ENCODE measurements at regions not wholly inside any gene's neighbourhood (a gene's known extent, or its start where the extent isn't known, plus 50 kb on each side); places are given as distances from the start of the nearest gene placed in this dataset.

DNA sequence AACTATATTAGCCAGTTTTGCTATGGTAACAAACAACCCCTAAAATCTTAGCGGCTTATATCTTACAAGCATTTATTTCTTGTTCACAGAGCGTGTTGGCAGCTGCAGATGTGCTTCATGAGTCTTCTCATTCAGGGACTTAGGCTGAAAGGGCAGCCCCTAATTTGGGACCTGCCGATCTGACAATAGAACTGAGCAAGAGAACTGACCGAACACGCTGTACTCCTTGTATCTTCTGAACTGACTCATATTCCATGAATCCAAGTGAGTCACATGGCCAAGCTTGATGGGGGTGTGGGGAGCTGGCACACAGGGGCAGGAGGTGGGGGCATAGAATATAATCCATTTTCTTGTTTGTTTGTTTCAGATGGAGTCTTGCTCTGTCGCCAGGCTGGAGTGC is 481.7 kb upstream of the CADM1 start:
- intact Hi-C loops (cut with DNase I; ENCODE audit: low total_unique reads), result no loop called here
- Histone ChIP-seq H3K36me3 (ENCODE audit: low read depth, missing control alignments) (no peaks in the 10 kb centered on the region), H3K27ac (no peak overlapping the region), H3K27me3 (no peaks in the 10 kb centered on the region), H3K4me1 (peaks cover 11% of the 10 kb centered on the region), H3K9me3 (no peaks in the 10 kb centered on the region), H3K4me3 (no peak overlapping the region)
- DNase-seq, result no peak
- WGBS, 2 donors, result 94 to 95% methylated on average over 6 of the region's 6 CpGs
- TF ChIP-seq, protein P1, sequence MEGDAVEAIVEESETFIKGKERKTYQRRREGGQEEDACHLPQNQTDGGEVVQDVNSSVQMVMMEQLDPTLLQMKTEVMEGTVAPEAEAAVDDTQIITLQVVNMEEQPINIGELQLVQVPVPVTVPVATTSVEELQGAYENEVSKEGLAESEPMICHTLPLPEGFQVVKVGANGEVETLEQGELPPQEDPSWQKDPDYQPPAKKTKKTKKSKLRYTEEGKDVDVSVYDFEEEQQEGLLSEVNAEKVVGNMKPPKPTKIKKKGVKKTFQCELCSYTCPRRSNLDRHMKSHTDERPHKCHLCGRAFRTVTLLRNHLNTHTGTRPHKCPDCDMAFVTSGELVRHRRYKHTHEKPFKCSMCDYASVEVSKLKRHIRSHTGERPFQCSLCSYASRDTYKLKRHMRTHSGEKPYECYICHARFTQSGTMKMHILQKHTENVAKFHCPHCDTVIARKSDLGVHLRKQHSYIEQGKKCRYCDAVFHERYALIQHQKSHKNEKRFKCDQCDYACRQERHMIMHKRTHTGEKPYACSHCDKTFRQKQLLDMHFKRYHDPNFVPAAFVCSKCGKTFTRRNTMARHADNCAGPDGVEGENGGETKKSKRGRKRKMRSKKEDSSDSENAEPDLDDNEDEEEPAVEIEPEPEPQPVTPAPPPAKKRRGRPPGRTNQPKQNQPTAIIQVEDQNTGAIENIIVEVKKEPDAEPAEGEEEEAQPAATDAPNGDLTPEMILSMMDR (IDR thresholded peaks at IDR 0.05), result no peak
- no peak for TF ChIP-seq POLR2A (IDR thresholded peaks at IDR 0.05)

DNA sequence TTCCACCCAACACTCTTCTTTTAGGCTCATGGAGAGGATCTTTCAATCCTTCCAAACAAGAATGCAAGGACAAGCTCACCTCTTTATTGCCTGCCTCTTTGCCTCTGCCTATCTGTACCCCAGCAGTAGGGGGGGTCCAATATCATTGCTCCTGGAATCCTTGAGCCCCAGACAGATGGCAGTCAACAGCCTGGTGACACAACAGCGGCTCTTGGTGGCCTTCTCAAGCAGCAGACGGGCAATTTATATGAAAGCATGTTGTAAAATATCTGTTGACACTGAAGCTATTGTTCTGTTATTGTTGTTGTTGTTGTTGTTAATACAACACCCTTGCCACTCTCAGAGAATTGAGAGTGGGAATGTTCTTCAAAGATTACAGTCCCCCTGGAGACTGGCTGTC is 480.0 kb upstream of the CADM1 start:
- H3K27ac ChIP-seq, result no peak overlapping the region
- TF ChIP-seq, protein P1 (IDR thresholded peaks at IDR 0.05), result no peak
- TF ChIP-seq POLR2A (IDR thresholded peaks at IDR 0.05), result no peak
- H3K27me3 ChIP-seq, result no peaks in the 10 kb centered on the region
- no peaks in the 10 kb centered on the region for H3K36me3 ChIP-seq (ENCODE audit: low read depth, missing control alignments)
- H3K4me3 ChIP-seq, result no peak overlapping the region
- intact Hi-C loops (cut with DNase I; ENCODE audit: low total_unique reads), result no loop called here
- no peaks in the 10 kb centered on the region for H3K9me3 ChIP-seq
- DNase-seq, result no peak
- H3K4me1 ChIP-seq, result peaks cover 11% of the 10 kb centered on the region
- WGBS, 2 donors, result 96 to 98% methylated on average over 2 of the region's 2 CpGs

DNA sequence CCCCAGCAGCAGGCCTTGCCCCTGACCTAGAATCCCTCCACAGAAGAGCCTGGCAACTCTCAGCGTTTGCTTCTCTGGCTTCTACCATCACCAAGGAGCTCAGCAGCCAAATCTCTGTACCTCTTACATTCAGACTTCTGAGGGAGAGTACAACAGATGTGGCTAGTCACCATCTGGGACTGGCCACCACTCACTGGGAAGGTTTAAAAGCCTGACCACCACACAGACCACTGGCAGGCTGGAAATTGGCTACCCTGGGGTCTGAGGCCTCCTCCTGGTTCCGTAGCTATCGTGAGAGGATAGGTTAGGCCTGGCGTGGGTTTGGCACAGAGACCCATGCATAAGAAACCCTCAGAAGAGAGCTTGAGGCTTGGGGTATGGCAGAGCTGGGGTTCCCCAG is 478.5 kb upstream of the CADM1 start:
- DNase-seq, result no peak
- TF ChIP-seq, protein P1 (IDR thresholded peaks at IDR 0.05), result no peak
- TF ChIP-seq POLR2A (IDR thresholded peaks at IDR 0.05), result no peak
- intact Hi-C loops (cut with DNase I; ENCODE audit: low total_unique reads), result no loop called here
- no peak overlapping the region for H3K27ac ChIP-seq
- H3K27me3 ChIP-seq, result no peaks in the 10 kb centered on the region
- 84 to 88% methylated on average over 4 of the region's 4 CpGs for WGBS, 2 donors
- H3K4me3 ChIP-seq, result no peak overlapping the region
- H3K36me3 ChIP-seq (ENCODE audit: low read depth, missing control alignments), result no peaks in the 10 kb centered on the region
- no peaks in the 10 kb centered on the region for H3K9me3 ChIP-seq
- peaks cover 11% of the 10 kb centered on the region for H3K4me1 ChIP-seq

DNA sequence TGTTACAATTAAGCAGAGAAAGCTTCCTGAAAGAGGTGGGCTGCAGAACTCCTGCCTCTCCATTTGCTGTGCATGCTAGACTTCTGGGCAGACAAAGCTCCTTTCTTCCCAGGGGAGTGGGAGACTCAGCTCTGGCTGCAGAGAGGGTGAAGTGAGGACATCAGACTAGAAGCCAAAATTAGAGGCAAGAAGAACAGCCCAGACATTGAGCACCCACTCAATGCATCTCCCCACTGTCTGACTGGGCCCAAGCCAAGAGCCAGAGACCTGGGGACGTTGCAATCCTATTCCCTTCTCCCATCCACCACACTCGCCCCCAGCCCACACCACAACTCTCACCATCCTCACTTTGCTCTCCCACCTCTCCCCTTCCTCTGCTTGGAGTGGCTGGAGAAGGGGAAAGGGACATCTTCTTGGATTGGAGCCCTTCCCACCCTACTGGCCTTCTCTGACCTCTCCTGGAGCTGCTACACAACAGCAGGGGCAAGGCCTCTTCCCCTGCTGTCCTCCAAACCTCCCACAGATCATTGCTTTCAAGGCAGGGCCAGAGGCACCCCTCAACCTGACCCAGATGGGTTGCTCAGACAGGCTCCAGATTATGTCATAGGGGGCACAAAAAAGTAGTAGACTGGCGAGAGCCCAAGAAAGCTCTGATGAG is 477.7 kb upstream of the CADM1 start:
- WGBS, 2 donors, result 53 to 68% methylated on average over 3 of the region's 3 CpGs
- Histone ChIP-seq H3K27me3 (no peaks in the 10 kb centered on the region), H3K4me1 (peaks cover 11% of the 10 kb centered on the region), H3K27ac (no peak overlapping the region), H3K9me3 (no peaks in the 10 kb centered on the region), H3K36me3 (ENCODE audit: low read depth, missing control alignments) (no peaks in the 10 kb centered on the region), H3K4me3 (no peak overlapping the region)
- no peak for DNase-seq
- TF ChIP-seq, protein P1 (IDR thresholded peaks at IDR 0.05), result no peak
- TF ChIP-seq POLR2A (IDR thresholded peaks at IDR 0.05), result no peak
- intact Hi-C loops (cut with DNase I; ENCODE audit: low total_unique reads), result no loop called here

DNA sequence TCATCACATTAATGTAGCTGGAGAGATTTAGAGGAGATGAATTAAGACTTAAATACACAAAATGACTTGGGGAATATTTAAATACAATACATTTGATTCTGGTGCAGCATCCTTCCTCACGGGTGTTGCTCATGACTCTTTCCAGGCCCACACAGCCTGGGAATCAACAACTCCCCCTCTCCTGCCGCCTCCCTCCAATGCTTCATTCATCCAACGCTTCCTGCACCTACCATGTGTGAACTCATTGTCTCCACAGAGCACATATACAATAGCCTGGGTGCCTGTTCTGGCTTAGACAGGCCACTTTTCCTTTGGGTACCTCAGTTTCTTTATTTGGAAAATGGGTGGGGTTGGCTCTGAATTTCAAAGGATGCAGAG is 476.9 kb upstream of the CADM1 start:
- Histone ChIP-seq H3K4me3 (no peak overlapping the region), H3K27ac (no peak overlapping the region), H3K9me3 (no peaks in the 10 kb centered on the region), H3K36me3 (ENCODE audit: low read depth, missing control alignments) (no peaks in the 10 kb centered on the region), H3K4me1 (peaks cover 11% of the 10 kb centered on the region), H3K27me3 (no peaks in the 10 kb centered on the region)
- intact Hi-C loops (cut with DNase I; ENCODE audit: low total_unique reads), result no loop called here
- 81 to 84% methylated on average over 3 of the region's 3 CpGs for WGBS, 2 donors
- DNase-seq, result no peak
- TF ChIP-seq, protein P1 (IDR thresholded peaks at IDR 0.05), result no peak
- no peak for TF ChIP-seq POLR2A (IDR thresholded peaks at IDR 0.05)
